Esophagus squamous epithelium (tissue), 4 donors: ENCODE measurements at regions not wholly inside any gene's neighbourhood (a gene's known extent, or its start where the extent isn't known, plus 50 kb on each side); places are given as distances from the start of the nearest gene placed in this dataset.

Experiments used
- POLR2A ChIP-seq, 4 donors: fragments of 450-650 bp; IDR thresholded peaks; one replicate each; pipeline ENCODE4 v1.6.1; 2017; ENCODE audit warnings: antibody characterized with exemption in 4 of 4, mild to moderate bottlenecking in 4 of 4, moderate library complexity in 3 of 4
- TF ChIP-seq, protein P1 (sequence below), 6 experiments: fragments of 450-650 bp in 4 of 6; fragments of 200-600 bp in 2 of 6; sonication (generic) in 2 of 6; IDR thresholded peaks; one replicate each; pipeline ENCODE4 v1.5.1; 2016 to 2019; ENCODE audit warnings: antibody characterized with exemption in 6 of 6, mild to moderate bottlenecking in 4 of 6, moderate library complexity in 4 of 6

DNA sequence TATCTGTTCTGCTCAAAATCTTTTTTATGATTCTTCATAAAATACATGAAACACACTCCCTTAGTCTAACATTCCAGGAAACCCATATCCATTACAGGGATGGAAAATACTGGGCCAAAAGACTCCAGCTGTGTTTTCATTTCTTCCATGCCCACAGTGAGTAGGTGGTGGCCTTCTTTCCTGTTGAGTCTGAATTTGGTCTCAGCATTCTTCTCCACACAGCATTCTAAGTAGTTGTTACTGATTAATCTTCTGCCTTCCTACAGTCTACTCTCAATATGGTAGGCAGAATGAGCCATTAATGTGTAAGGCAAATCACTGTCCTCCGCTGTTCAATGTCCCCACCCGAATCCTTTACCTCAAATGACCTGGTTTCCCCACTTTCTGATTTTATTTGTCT lies 370.6 kb upstream of the RPS6KA3 start:
- TF ChIP-seq POLR2A (IDR thresholded peaks at IDR 0.05): no peak
- TF ChIP-seq, protein P1, sequence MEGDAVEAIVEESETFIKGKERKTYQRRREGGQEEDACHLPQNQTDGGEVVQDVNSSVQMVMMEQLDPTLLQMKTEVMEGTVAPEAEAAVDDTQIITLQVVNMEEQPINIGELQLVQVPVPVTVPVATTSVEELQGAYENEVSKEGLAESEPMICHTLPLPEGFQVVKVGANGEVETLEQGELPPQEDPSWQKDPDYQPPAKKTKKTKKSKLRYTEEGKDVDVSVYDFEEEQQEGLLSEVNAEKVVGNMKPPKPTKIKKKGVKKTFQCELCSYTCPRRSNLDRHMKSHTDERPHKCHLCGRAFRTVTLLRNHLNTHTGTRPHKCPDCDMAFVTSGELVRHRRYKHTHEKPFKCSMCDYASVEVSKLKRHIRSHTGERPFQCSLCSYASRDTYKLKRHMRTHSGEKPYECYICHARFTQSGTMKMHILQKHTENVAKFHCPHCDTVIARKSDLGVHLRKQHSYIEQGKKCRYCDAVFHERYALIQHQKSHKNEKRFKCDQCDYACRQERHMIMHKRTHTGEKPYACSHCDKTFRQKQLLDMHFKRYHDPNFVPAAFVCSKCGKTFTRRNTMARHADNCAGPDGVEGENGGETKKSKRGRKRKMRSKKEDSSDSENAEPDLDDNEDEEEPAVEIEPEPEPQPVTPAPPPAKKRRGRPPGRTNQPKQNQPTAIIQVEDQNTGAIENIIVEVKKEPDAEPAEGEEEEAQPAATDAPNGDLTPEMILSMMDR (IDR thresholded peaks at IDR 0.05): no peak
